ENCODE measurements at regions not wholly inside any gene's neighbourhood (a gene's known extent, or its start where the extent isn't known, plus 50 kb on each side); places are given as distances from the start of the nearest gene placed in this dataset.

DNA sequence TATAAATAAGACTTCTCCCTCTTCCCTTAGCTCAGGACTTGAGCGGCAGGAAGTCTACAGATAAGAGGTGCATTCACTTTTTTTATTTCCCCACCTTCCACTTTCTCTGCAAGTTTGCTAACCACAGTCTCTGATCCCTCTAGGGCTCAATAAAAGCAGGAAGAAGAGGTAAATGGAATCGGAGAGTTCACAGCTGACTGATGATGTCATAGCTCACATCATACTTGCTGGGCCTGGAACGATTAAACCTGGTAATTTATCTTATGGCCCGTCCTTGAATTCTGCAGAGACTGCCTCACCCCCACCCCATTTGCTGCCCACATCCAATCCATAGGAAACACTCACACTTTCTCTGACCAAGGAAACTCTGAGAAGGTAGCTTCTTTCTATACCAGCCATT, 62.9 kb downstream of the DRD1 start:
- no peak for DNase-seq (ENCODE audit: extremely low read depth, low read depth)
- TF ChIP-seq CTCF (IDR thresholded peaks at IDR 0.05; ENCODE audit: low read depth, low read length) = no peak

DNA sequence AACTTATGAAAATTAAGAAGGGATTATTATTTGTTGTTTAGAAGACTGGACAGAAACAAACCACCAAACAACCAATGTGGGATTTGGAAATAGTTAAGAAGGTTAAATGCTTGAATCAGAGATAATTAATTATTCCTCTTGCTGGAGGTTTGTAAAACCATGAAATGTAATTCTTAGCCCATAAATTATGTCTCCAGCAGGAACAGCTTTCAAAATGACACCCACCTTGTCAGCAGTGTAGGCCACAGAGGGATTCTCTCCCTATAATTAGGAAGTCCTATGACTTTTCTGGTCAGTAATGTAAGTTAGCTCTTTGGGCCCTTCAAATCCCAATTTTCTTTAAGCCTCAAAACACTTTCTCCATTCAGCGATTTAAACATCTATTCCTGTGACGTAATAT, 63.3 kb downstream of the DRD1 start:
- no peak for DNase-seq (ENCODE audit: extremely low read depth, low read depth)
- no peak for TF ChIP-seq CTCF (IDR thresholded peaks at IDR 0.05; ENCODE audit: low read depth, low read length)

DNA sequence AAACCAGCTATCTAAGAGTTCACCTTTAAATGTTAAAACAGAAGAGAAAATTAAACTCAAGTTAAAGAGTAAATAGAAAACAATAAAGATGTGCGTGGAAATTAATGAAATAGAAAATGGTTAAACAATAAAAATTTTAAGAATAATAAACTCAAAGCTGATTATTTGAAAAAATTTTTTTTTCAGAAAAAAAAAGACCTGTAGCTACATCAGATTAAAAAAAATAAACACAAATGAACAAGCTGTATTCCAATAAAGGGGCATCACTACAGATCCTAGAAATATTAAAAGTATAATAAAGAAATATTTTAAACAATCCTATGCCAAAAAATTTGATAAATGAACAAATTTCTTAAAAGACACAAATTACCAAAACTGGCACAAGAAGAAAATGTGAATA, 64.1 kb downstream of the DRD1 start:
- no peak for DNase-seq (ENCODE audit: extremely low read depth, low read depth)
- TF ChIP-seq CTCF (IDR thresholded peaks at IDR 0.05; ENCODE audit: low read depth, low read length) = no peak

DNA sequence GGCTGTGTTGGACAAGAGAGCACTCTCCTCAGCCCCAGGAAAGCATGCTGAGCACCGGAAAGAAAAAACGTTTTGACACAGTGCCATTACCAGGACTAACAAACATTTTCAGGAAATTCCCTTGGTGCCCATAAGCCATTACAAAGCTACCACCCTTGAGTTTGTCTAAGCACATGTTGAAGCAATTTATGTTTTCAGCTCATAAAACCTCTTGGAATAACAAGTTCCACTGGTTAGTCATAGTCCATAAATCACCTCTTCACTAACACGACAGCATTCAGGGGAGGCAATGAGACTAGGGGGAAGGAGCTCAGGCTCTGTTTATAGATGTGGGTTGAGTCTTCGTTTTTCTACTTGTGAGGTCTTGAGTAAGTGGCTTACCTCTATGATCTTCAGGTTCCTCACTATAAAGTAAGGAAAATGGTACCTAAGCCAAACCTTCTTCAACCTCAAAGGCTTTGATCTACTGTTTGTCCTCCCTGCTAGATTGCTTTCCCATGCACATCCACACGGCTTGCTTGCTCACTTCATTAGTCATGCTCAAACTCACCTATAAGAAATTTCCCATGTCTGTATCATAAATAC, 65.4 kb downstream of the DRD1 start:
- TF ChIP-seq CTCF (IDR thresholded peaks at IDR 0.05; ENCODE audit: low read depth, low read length) = no peak
- no peak for DNase-seq (ENCODE audit: extremely low read depth, low read depth)

GRCh38 chr5:175377816-175378215, 66.2 kb downstream of the DRD1 start:
- TF ChIP-seq CTCF (IDR thresholded peaks at IDR 0.05; ENCODE audit: low read depth, low read length) = no peak
- DNase-seq (ENCODE audit: extremely low read depth, low read depth) = no peak

- TF ChIP-seq CTCF (IDR thresholded peaks at IDR 0.05; ENCODE audit: low read depth, low read length) = no peak
- DNase-seq (ENCODE audit: extremely low read depth, low read depth) = no peak
Measured at GRCh38 chr5:175374166-175374875, 69.7 kb downstream of the DRD1 start.

DNA sequence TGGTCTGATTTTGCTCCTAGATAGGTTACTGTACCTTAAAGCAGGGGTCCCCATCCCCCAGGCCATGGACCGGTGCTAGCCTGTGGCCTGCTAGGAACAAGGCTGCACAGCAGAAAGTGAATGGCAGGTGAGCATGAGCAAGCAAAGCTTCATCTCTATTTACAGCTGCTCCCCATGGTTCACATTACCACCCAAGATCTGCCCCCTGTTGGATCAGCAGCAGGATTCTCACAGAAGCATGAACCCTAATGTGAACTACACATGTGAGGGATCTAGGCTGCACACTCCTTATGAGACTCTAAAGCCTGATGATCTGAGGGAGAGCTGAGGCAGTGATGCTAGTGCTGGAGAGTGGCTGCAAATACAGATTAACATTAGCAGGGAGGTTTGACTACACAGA, 78.1 kb downstream of the DRD1 start:
- DNase-seq (ENCODE audit: extremely low read depth, low read depth) = no peak
- TF ChIP-seq CTCF (IDR thresholded peaks at IDR 0.05; ENCODE audit: low read depth, low read length) = no peak

Measured in AG09319 (cell line).